HUES48 (cell line): ENCODE measurements at regions not wholly inside any gene's neighbourhood (a gene's known extent, or its start where the extent isn't known, plus 50 kb on each side); places are given as distances from the start of the nearest gene placed in this dataset.

Experiments used
- H3K27ac ChIP-seq: one replicate; pipeline ENCODE4 v1.7.0; 2013; ENCODE audit warnings: low read depth, low read length, inconsistent platforms
- H3K27me3 ChIP-seq: 2 replicates; pipeline ENCODE4 v1.6.1; 2013; ENCODE audit warnings: mild to moderate bottlenecking, low read length; ENCODE audit not compliant: control insufficient read depth, insufficient read depth
- H3K36me3 ChIP-seq: 2 replicates; pipeline ENCODE4 v1.6.1; 2013; ENCODE audit warnings: low read length; ENCODE audit not compliant: control insufficient read depth, insufficient read depth
- H3K4me1 ChIP-seq: 2 replicates; pipeline ENCODE4 v1.6.1; 2013; ENCODE audit warnings: mild to moderate bottlenecking, low read length; ENCODE audit not compliant: control insufficient read depth, insufficient read depth
- H3K4me3 ChIP-seq: 2 replicates; pipeline ENCODE4 v1.5.1; 2013; ENCODE audit warnings: mild to moderate bottlenecking, low read depth, low read length
- H3K9ac ChIP-seq: 2 replicates; pipeline ENCODE4 v1.6.1; 2013; ENCODE audit warnings: mild to moderate bottlenecking, low read depth, low read length, moderate library complexity
- H3K9me3 ChIP-seq: 2 replicates; pipeline ENCODE4 v1.6.1; 2013; ENCODE audit warnings: low read length; ENCODE audit not compliant: control insufficient read depth, insufficient read depth

- no peak overlapping the region for H3K27ac ChIP-seq
- H3K4me3 ChIP-seq: no peak overlapping the region
- H3K27me3 ChIP-seq: no peaks in the 10 kb centered on the region; the same call in 1 of the 2 replicates
- H3K36me3 ChIP-seq: no peaks in the 10 kb centered on the region
- H3K4me1 ChIP-seq: no peaks in the 10 kb centered on the region
- no peak overlapping the region for H3K9ac ChIP-seq
- H3K9me3 ChIP-seq: no peaks in the 10 kb centered on the region
These were observed 66.9 kb upstream of the PHOX2B start for GRCh38 chr4:41815473-41815872.

GRCh38 chr4:41814565-41814964, 66.0 kb upstream of the PHOX2B start:
- H3K9me3 ChIP-seq: no peaks in the 10 kb centered on the region
- H3K4me1 ChIP-seq: 0 out of 2 replicates have a peak, but pooled peaks cover 4% of the 10 kb centered on the region
- H3K4me3 ChIP-seq: no peak overlapping the region
- H3K36me3 ChIP-seq: no peaks in the 10 kb centered on the region
- no peak overlapping the region for H3K9ac ChIP-seq
- H3K27me3 ChIP-seq: peaks cover under 1% of the 10 kb centered on the region; the same call in 1 of the 2 replicates
- H3K27ac ChIP-seq: no peak overlapping the region

GRCh38 chr4:41806807-41807206, 58.3 kb upstream of the PHOX2B start:
- no peak overlapping the region for H3K4me3 ChIP-seq
- no peak overlapping the region for H3K27ac ChIP-seq
- H3K27me3 ChIP-seq: 0 out of 2 replicates have a peak, but pooled peaks cover 5% of the 10 kb centered on the region
- no peak overlapping the region for H3K9ac ChIP-seq
- 0 out of 2 replicates have a peak, but pooled peaks cover 8% of the 10 kb centered on the region for H3K4me1 ChIP-seq
- H3K9me3 ChIP-seq: no peaks in the 10 kb centered on the region
- no peaks in the 10 kb centered on the region for H3K36me3 ChIP-seq

- H3K4me3 ChIP-seq: no peak overlapping the region
- H3K9ac ChIP-seq: no peak overlapping the region
- H3K27me3 ChIP-seq: no peaks in the 10 kb centered on the region
- H3K36me3 ChIP-seq: no peaks in the 10 kb centered on the region
- no peak overlapping the region for H3K27ac ChIP-seq
- H3K9me3 ChIP-seq: no peaks in the 10 kb centered on the region
- no peaks in the 10 kb centered on the region for H3K4me1 ChIP-seq
These were observed 54.1 kb upstream of the PHOX2B start for GRCh38 chr4:41802590-41802989.

GRCh38 chr4:41799126-41799525, 50.6 kb upstream of the PHOX2B start:
- no peak overlapping the region for H3K9ac ChIP-seq
- no peaks in the 10 kb centered on the region for H3K9me3 ChIP-seq
- no peak overlapping the region for H3K27ac ChIP-seq
- no peaks in the 10 kb centered on the region for H3K36me3 ChIP-seq
- H3K4me1 ChIP-seq: peaks cover 24% of the 10 kb centered on the region
- no peak overlapping the region for H3K4me3 ChIP-seq
- peaks cover 7% of the 10 kb centered on the region; the same call in 1 of the 2 replicates for H3K27me3 ChIP-seq
